GM12874 (cell line): ENCODE measurements at regions not wholly inside any gene's neighbourhood (a gene's known extent, or its start where the extent isn't known, plus 50 kb on each side); places are given as distances from the start of the nearest gene placed in this dataset.

Experiments
- TF ChIP-seq, protein P1 (sequence below): IDR thresholded peaks from 2 replicates; pipeline ENCODE4 v1.5.1; 2011; ENCODE audit warnings: low read depth, mild to moderate bottlenecking, control low read depth, low read length, moderate library complexity; ENCODE audit not compliant: insufficient read depth

DNA sequence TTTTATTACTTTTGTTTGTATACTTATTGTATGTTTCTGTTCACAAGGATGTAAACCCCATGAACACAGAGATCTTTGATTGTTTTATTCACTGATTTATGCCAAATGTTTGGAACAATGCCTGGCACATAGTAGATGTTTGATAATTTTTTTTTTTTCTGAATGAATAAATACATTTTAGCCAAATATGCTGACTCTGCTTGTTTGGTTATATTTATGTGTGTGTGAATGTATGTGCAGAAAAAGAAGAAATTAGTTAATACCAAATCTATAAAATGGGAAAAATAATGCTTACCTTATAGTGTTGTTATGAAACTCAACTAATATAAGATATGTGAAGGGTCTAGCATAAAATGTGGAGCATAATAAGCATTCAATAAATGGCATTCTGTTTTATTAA is 203.9 kb downstream of the MDFIC start:
- TF ChIP-seq, protein P1, sequence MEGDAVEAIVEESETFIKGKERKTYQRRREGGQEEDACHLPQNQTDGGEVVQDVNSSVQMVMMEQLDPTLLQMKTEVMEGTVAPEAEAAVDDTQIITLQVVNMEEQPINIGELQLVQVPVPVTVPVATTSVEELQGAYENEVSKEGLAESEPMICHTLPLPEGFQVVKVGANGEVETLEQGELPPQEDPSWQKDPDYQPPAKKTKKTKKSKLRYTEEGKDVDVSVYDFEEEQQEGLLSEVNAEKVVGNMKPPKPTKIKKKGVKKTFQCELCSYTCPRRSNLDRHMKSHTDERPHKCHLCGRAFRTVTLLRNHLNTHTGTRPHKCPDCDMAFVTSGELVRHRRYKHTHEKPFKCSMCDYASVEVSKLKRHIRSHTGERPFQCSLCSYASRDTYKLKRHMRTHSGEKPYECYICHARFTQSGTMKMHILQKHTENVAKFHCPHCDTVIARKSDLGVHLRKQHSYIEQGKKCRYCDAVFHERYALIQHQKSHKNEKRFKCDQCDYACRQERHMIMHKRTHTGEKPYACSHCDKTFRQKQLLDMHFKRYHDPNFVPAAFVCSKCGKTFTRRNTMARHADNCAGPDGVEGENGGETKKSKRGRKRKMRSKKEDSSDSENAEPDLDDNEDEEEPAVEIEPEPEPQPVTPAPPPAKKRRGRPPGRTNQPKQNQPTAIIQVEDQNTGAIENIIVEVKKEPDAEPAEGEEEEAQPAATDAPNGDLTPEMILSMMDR, result no peak

DNA sequence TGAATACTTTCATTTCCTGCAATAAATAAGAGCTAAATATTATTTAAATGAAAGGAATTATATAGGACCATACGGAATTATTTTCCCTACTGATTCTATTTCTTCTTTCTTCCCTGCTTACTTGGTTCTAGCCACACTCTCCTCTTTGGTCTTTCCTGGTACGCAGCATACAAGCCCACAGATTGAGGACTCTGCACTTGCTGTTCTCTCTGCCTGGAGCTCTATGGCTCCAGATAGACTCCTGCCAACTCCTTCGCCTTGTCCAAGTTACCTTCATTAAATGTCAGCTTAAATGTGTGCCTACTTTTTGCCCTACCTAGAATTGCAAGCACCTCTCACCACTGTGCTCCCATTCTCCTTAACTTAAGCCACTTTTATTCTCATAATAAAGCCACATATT is 203.4 kb downstream of the MDFIC start:
- TF ChIP-seq, protein P1, result no peak

DNA sequence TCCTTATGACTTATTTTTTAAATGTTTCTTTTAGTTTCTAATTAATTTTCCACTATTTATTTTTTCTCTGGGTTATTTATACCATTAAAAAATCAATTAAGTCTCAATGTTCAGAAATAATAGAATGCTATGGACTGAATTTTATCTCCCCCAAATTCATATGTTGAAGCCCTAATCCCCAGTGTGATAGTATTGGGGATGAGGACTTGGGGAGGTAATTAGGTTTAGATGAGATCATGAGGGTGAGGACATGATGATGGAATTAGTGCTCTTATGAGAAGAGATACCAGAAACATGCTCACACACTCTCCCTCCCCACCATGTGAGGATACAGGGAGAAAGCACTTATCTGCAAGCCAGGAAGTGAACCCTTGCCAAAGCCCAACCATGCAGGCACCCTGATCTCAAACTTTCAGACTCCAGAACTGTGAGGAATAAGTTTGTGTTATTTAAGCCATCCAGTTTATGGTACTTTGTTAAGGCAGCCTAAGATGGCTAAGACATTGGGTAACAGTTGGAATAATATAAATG is 202.6 kb downstream of the MDFIC start:
- TF ChIP-seq, protein P1, result no peak

DNA sequence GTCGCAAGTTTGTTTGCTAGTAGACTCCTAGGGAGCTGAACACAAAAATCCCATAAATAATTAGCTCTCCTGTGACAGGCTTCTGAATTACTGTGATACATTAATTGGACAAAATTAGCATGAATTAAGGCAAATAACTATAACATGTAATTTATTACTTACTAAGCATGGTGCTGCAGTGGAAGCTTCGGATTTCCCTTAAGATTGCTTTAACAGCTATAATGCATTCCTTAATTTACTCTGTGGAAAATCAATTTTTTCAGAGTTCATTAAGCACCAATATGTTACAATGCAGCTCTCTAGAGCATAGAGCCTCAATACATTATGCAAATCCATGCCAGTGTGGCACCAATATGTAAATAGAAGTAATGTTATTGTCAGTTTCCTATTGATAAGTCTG is 201.5 kb downstream of the MDFIC start:
- TF ChIP-seq, protein P1, result no peak

DNA sequence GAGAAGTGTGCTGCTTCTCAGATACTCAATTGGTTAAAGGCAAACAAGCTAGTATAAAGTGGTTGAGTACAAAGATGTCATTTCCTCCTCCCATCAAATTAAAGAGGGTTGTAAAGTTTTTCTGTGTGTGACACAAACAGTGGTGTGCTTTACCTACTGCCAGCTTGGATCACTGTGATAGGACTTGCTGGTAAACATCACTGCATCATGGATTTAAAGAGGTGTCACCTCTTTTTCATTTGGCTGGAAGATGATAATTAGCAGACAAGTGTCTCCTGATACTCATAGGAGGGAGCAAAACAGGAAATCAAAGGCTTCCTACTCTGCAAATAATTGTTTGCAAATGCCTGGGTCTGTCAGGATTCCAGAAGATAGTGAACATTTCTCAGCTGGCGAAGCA is 200.5 kb downstream of the MDFIC start:
- TF ChIP-seq, protein P1, result no peak

DNA sequence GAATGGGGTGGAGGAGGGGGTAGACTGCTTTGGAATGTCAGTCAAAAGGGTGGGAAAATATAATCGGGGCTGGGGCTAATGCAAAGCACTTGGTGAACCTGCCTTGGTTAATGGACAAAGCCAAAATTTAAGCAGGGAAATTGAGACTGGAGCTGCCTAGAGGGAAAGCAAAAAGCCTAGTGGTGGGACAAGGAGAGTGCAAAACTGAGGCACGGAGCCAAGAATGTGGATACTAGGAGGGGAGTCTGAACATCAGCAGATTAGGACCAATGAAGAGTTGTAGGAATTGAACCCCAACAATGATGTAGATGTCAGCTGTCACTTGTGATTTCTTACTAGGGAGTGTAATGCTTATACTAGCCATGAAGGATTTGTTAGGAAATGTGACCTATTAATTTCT is 195.9 kb downstream of the MDFIC start:
- TF ChIP-seq, protein P1, result 0 out of 2 replicates have a peak, but pooled peaks have one; percentile 9

DNA sequence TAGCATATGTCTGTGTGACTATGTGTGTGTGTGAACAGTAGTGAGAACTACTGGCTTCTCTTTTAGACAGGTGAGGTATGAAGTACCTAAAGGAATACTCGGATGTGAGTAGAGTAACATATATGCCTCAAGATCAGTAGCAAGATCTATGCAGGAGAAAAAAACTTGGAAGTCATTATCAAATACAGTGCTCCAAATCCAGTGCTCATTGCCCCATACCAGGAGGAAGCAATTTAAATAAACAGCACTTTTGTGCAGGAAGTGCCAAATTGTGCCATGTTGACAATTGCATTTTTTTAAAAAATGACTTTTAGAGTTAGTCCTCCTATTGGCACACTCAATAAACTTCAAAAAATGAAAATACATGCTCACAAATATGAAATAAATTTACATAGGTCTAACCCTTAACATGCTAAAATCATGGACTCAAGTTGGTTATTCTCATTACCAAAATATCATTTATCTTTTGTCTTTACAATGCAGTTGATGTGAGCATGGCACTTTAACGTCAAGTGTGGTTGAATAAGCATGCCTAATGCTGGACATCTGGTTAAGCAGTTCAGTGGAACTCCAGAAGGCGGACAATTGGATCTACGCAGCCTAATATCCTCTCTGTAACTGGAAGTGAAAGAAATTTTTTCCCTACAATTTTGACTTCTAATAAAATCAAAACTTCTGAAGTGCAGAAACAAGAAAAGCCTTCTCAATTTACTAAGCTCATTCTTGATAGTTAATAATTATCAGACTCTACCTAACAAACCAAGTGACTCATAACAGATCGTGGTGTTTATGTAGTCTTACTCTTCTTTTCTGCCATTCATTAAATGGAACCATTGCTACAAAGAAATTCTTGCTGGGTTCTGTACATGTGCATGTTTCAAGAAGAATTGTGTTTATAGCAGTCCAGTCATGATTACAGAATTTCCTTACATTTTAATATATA is 195.2 kb downstream of the MDFIC start:
- TF ChIP-seq, protein P1, result no peak
